PFSK-1 (cell line): ENCODE measurements at regions not wholly inside any gene's neighbourhood (a gene's known extent, or its start where the extent isn't known, plus 50 kb on each side); places are given as distances from the start of the nearest gene placed in this dataset.

ENCODE experiments used
- FOXP2 ChIP-seq: optimal IDR thresholded peaks from 2 replicates; pipeline ENCODE3; 2011; ENCODE audit warnings: borderline replicate concordance, control low read depth, inconsistent platforms; ENCODE audit not compliant: insufficient read depth; ENCODE audit errors: extremely low read length, extremely low read depth
- POLR2AphosphoS5 ChIP-seq: IDR thresholded peaks from 2 replicates; pipeline ENCODE4 v1.6.1; 2012; ENCODE audit warnings: low read depth, mild to moderate bottlenecking, control low read depth, low read length, moderate library complexity
- SIN3A ChIP-seq: IDR thresholded peaks from 2 replicates; pipeline ENCODE4 v1.6.1; 2012; ENCODE audit warnings: mild to moderate bottlenecking, low read length, moderate library complexity, borderline replicate concordance; ENCODE audit not compliant: insufficient read depth
- TAF1 ChIP-seq: IDR thresholded peaks from 2 replicates; pipeline ENCODE4 v1.6.1; 2012; ENCODE audit warnings: low read length, control low read depth, borderline replicate concordance; ENCODE audit not compliant: insufficient read depth
- TF ChIP-seq, protein P1 (sequence below), 2 experiments: IDR thresholded peaks; 2 replicates each; pipeline versions ENCODE4 v1.6.1 to v1.8.0; 2011 to 2012; ENCODE audit warnings: low read depth in 2 of 2, low read length in 2 of 2, control low read depth in 1 of 2, inconsistent platforms in 1 of 2, mild to moderate bottlenecking in 1 of 2, moderate library complexity in 1 of 2; ENCODE audit not compliant: insufficient read depth in 1 of 2

DNA sequence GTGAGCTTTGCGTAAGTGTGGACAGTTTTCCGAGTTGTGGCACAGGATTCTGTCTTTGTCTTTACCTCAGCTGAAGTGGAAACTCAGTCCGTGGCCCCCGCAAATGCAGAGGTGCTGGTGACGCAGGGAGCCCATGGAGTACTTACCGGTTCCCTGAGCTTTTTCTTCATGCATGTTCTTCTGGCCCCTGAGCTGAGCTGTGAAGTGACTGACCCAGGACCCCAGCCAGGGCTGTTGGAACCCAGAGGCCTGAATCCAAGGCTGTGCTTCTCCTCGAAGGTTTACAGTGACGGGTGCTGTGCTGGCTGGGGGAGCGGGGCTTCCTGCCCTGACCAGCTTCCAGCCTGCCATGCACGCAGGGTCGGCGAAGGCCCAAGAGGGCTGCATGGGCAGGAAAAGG is 223.5 kb downstream of the GLRX3 start:
- TF ChIP-seq POLR2AphosphoS5 (no peak), SIN3A (no peak), TAF1 (no peak), FOXP2 (no peak)
- TF ChIP-seq, protein P1, sequence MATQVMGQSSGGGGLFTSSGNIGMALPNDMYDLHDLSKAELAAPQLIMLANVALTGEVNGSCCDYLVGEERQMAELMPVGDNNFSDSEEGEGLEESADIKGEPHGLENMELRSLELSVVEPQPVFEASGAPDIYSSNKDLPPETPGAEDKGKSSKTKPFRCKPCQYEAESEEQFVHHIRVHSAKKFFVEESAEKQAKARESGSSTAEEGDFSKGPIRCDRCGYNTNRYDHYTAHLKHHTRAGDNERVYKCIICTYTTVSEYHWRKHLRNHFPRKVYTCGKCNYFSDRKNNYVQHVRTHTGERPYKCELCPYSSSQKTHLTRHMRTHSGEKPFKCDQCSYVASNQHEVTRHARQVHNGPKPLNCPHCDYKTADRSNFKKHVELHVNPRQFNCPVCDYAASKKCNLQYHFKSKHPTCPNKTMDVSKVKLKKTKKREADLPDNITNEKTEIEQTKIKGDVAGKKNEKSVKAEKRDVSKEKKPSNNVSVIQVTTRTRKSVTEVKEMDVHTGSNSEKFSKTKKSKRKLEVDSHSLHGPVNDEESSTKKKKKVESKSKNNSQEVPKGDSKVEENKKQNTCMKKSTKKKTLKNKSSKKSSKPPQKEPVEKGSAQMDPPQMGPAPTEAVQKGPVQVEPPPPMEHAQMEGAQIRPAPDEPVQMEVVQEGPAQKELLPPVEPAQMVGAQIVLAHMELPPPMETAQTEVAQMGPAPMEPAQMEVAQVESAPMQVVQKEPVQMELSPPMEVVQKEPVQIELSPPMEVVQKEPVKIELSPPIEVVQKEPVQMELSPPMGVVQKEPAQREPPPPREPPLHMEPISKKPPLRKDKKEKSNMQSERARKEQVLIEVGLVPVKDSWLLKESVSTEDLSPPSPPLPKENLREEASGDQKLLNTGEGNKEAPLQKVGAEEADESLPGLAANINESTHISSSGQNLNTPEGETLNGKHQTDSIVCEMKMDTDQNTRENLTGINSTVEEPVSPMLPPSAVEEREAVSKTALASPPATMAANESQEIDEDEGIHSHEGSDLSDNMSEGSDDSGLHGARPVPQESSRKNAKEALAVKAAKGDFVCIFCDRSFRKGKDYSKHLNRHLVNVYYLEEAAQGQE (IDR thresholded peaks at IDR 0.05; ENCODE audit: insufficient read depth in 1 of 2, low read depth in 2 of 2, low read length in 2 of 2) = no peak

DNA sequence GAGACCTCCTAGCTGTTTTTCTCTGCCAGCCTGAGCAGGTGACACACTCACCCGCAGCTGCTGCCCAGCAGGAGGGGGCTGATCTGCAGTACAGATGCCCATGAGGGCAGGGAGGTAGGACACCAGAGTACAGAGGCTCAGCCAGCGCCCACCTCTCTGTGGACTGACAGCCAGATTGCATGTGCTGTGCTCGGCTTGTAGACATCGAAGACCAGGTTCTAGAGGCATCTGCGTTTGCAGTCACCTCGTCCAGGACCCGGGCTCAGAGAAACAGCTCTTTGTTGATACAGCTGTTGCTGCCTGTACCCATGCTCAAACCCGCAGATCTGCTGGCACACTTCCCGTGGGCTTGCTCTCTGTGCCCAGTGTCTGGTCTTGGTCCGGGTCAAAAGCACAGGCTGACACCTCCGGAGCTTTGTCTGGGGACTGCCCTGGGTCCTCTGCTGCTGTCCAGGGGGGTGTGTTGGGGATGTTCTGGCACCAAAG is 224.7 kb downstream of the GLRX3 start:
- TF ChIP-seq TAF1 (no peak), POLR2AphosphoS5 (no peak), SIN3A (no peak), FOXP2 (no peak)
- TF ChIP-seq, protein P1 (IDR thresholded peaks at IDR 0.05; ENCODE audit: insufficient read depth in 1 of 2, low read depth in 2 of 2, low read length in 2 of 2) = no peak

DNA sequence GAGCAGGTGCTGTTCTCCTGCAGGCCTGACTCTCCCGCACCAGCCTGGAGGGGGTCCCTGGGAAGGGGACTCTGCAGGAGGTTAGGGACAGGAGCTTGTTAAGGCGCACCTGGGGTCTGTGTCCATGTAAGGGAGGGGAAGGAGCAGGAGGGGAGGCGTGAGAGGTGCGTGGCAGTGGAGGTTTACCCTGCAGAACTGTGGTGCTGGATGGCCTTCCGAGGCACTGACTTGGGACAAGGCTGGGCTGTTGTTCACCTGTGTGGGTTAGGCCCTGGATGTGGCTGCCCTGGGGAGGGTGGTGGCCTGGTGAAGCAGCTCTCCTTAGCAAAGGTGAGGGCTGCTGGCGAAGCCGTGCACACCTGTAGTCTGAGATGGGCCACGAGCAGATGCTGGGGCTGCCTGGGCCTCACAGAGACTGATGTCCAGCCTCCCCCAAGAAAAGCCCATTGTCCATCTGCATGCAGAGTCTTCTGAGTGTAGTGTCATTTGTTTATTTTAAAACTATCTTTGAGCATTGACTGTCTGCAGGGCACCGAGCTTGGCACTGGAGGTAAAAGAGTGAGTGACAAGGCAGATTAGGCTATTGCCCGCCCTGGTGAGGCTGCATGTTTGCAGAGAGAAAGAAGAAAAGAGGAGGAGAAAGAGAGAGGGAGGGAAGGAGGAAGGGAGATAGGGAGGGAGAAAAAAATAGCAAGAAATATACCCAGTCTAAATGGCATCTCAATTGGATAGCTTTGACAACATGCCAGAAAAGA is 225.3 kb downstream of the GLRX3 start:
- no peak for TF ChIP-seq TAF1
- TF ChIP-seq, protein P1 (IDR thresholded peaks at IDR 0.05; ENCODE audit: insufficient read depth in 1 of 2, low read depth in 2 of 2, low read length in 2 of 2) = no peak
- no peak for TF ChIP-seq SIN3A
- TF ChIP-seq POLR2AphosphoS5 = no peak
- no peak for TF ChIP-seq FOXP2

DNA sequence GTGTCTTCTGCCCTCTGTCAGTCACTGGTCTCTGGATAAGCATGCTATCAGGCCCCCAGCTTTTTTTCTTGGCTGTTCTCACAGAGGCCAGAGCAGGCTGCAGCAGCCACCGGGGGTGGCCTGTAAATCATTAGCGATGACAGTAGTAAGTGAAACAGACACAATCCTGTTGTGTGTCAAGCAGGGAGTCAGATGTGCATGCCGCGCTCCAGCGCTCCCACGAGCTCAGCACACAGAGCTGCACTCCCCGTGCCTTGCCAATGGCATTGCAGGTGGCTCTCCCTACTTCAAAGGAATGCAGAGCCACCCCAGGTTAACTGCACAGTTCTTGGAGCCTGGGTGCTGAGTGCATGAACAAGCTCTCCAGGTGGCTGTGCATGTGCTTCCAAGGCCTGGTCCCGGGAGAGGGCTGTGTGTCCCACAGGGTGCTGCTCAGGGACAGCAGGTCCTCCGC is 226.1 kb downstream of the GLRX3 start:
- no peak for TF ChIP-seq TAF1
- TF ChIP-seq, protein P1 (IDR thresholded peaks at IDR 0.05; ENCODE audit: insufficient read depth in 1 of 2, low read depth in 2 of 2, low read length in 2 of 2) = no peak
- no peak for TF ChIP-seq SIN3A
- no peak for TF ChIP-seq FOXP2
- TF ChIP-seq POLR2AphosphoS5 = no peak
